ENCODE measurements at regions not wholly inside any gene's neighbourhood (a gene's known extent, or its start where the extent isn't known, plus 50 kb on each side); places are given as distances from the start of the nearest gene placed in this dataset.
A peak's percentile ranks its signal among the peaks of the same experiment; 100 is the strongest.

DNA sequence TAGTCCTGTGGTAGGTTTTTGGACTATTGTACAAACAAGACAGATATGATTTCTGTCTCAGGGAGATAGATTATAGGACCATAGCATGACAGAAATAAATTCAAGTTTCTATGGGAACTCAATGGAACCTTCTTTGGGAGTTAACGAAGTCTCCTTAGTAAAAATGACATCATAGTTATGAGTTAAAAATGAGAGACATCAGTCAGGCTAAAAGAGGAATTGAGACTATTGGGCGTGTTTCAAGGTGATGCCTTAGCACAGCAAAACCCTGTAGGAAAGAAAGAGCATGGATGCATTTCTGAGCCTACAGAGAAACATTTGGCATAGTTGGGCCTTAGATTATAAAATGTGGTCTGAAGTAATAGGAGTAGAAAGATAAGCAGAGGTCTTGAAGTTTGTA lies 1909.1 kb upstream of the PCDH7 start:
- Histone ChIP-seq H2BK120ac (ENCODE audit: low read depth, low read length) (no peak overlapping the region), H3K27ac (ENCODE audit: low read depth, low read length) (no peak overlapping the region), H3K56ac (ENCODE audit: low read length) (no peak overlapping the region), H2AK5ac (ENCODE audit: low read length) (no peak overlapping the region), H2BK5ac (ENCODE audit: low read length) (no peak overlapping the region), H3K9ac (ENCODE audit: low read length) (no peak overlapping the region), H3K36me3 (ENCODE audit: control insufficient read depth, insufficient read depth, low read length) (no peaks in the 10 kb centered on the region), H3K4me1 (ENCODE audit: control insufficient read depth, low read depth, low read length) (no peaks in the 10 kb centered on the region), H2BK15ac (replicated peaks; ENCODE audit: low read depth) (no peak overlapping the region), H4K8ac (ENCODE audit: low read depth, low read length) (no peak overlapping the region), H3K4me2 (ENCODE audit: low read length) (no peak overlapping the region), H3K79me2 (ENCODE audit: control insufficient read depth, insufficient read depth, low read length) (no peaks in the 10 kb centered on the region), H3K79me1 (ENCODE audit: low read length) (no peaks in the 10 kb centered on the region), H4K5ac (ENCODE audit: low read length) (no peak overlapping the region), H3K4ac (ENCODE audit: low read depth, low read length) (no peak overlapping the region), H3K27me3 (ENCODE audit: insufficient read depth, low read length, poor library complexity) (no peaks in the 10 kb centered on the region), H3K4me3 (ENCODE audit: low read length) (no peak overlapping the region), H3K18ac (ENCODE audit: low read length) (no peak overlapping the region), H3K23ac (ENCODE audit: low read length) (no peak overlapping the region)
- no peak for DNase-seq
- no CpG with 5 or more reads among the region's 2 CpGs for WGBS (ENCODE audit: extremely low coverage, insufficient coverage, low lambda C conversion rate)

DNA sequence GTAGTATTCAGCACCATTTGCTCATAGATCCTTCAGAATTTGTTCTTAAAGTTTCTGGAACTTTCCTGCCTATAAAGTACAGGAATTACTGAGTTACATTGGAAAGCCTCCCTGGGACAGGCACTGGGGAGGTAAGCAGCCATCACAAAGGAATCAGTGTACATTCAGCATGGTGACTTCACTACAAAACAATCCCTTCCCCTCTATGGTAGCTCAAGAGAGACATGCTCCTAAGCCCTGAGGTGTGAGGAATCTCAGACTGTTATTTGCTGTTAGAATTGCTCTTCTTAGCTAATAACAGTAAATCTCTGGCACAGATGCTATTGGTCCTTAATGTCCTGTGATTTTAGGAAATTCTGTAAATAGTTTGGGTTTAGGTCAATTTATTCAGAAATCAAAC lies 1898.0 kb upstream of the PCDH7 start:
- H3K79me2 ChIP-seq (ENCODE audit: control insufficient read depth, insufficient read depth, low read length) = no peaks in the 10 kb centered on the region
- H3K79me1 ChIP-seq (ENCODE audit: low read length) = no peaks in the 10 kb centered on the region
- H4K8ac ChIP-seq (ENCODE audit: low read depth, low read length) = no peak overlapping the region
- no peak overlapping the region for H2BK120ac ChIP-seq (ENCODE audit: low read depth, low read length)
- H2BK5ac ChIP-seq (ENCODE audit: low read length) = no peak overlapping the region
- no peak overlapping the region for H4K5ac ChIP-seq (ENCODE audit: low read length)
- H3K23ac ChIP-seq (ENCODE audit: low read length) = no peak overlapping the region
- H3K56ac ChIP-seq (ENCODE audit: low read length) = no peak overlapping the region
- peak; percentile 67 for DNase-seq
- no peak overlapping the region for H3K4me3 ChIP-seq (ENCODE audit: low read length)
- no peaks in the 10 kb centered on the region for H3K36me3 ChIP-seq (ENCODE audit: control insufficient read depth, insufficient read depth, low read length)
- no peak overlapping the region for H2AK5ac ChIP-seq (ENCODE audit: low read length)
- no peak overlapping the region for H3K4me2 ChIP-seq (ENCODE audit: low read length)
- no peak overlapping the region for H2BK15ac ChIP-seq (replicated peaks; ENCODE audit: low read depth)
- no peaks in the 10 kb centered on the region for H3K4me1 ChIP-seq (ENCODE audit: control insufficient read depth, low read depth, low read length)
- no peak overlapping the region for H3K18ac ChIP-seq (ENCODE audit: low read length)
- no peaks in the 10 kb centered on the region for H3K27me3 ChIP-seq (ENCODE audit: insufficient read depth, low read length, poor library complexity)
- no peak overlapping the region for H3K27ac ChIP-seq (ENCODE audit: low read depth, low read length)
- H3K9ac ChIP-seq (ENCODE audit: low read length) = no peak overlapping the region
- H3K4ac ChIP-seq (ENCODE audit: low read depth, low read length) = no peak overlapping the region

DNA sequence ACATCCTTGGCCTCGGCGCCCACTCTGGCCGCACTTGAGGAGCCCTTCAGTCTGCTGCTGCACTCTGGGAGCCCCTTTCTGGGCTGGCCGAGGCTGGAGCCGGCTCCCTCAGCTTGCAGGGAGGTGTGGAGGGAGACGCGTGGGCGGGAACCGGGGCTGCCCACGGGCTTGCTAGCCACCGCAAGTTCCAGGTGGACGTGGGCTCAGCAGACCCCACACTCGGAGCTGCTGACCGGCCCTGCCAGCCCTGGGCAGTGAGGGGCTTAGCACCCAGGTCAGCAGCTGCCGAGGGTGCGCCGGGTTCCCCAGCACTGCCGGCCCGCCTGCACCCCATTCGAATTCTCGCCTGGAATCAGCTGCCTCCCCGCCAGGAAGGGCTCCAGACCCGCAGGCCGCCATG lies 1892.3 kb upstream of the PCDH7 start:
- no peak overlapping the region for H3K4me2 ChIP-seq (ENCODE audit: low read length)
- H2BK5ac ChIP-seq (ENCODE audit: low read length) = no peak overlapping the region
- no peaks in the 10 kb centered on the region for H3K36me3 ChIP-seq (ENCODE audit: control insufficient read depth, insufficient read depth, low read length)
- no peak overlapping the region for H3K4me3 ChIP-seq (ENCODE audit: low read length)
- H4K5ac ChIP-seq (ENCODE audit: low read length) = no peak overlapping the region
- H3K4me1 ChIP-seq (ENCODE audit: control insufficient read depth, low read depth, low read length) = no peaks in the 10 kb centered on the region
- H3K23ac ChIP-seq (ENCODE audit: low read length) = no peak overlapping the region
- no peak overlapping the region for H2BK15ac ChIP-seq (replicated peaks; ENCODE audit: low read depth)
- H3K79me1 ChIP-seq (ENCODE audit: low read length) = no peaks in the 10 kb centered on the region
- H4K8ac ChIP-seq (ENCODE audit: low read depth, low read length) = no peak overlapping the region
- H3K4ac ChIP-seq (ENCODE audit: low read depth, low read length) = no peak overlapping the region
- no peaks in the 10 kb centered on the region for H3K79me2 ChIP-seq (ENCODE audit: control insufficient read depth, insufficient read depth, low read length)
- no peak overlapping the region for H3K27ac ChIP-seq (ENCODE audit: low read depth, low read length)
- no peak overlapping the region for H3K56ac ChIP-seq (ENCODE audit: low read length)
- no peak overlapping the region for H2BK120ac ChIP-seq (ENCODE audit: low read depth, low read length)
- H3K27me3 ChIP-seq (ENCODE audit: insufficient read depth, low read length, poor library complexity) = no peaks in the 10 kb centered on the region
- no peak overlapping the region for H2AK5ac ChIP-seq (ENCODE audit: low read length)
- no peak overlapping the region for H3K9ac ChIP-seq (ENCODE audit: low read length)
- no peak overlapping the region for H3K18ac ChIP-seq (ENCODE audit: low read length)
- no CpG with 5 or more reads among the region's 24 CpGs for WGBS (ENCODE audit: extremely low coverage, insufficient coverage, low lambda C conversion rate)
- DNase-seq = no peak

DNA sequence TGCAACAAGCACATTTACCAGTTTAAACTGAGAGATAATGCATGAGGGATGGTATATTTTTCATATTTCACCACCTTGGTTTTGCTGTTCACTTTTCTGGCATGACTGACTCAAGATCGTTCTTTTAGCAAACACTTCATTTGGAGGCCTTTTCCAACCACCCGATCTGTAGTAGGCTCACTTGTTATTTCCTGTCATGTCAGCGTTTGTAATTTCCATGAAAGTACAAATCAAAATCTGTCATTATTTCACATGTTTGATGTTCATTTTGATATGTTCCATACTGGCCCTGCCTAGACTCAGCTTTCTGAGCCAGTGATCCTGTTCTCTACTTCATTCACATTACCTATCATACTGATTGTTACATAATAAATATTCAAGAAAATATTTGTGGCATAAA lies 1888.3 kb upstream of the PCDH7 start:
- no peaks in the 10 kb centered on the region for H3K4me1 ChIP-seq (ENCODE audit: control insufficient read depth, low read depth, low read length)
- H3K79me1 ChIP-seq (ENCODE audit: low read length) = no peaks in the 10 kb centered on the region
- H3K27ac ChIP-seq (ENCODE audit: low read depth, low read length) = no peak overlapping the region
- H3K23ac ChIP-seq (ENCODE audit: low read length) = no peak overlapping the region
- no peaks in the 10 kb centered on the region for H3K79me2 ChIP-seq (ENCODE audit: control insufficient read depth, insufficient read depth, low read length)
- H2BK15ac ChIP-seq (replicated peaks; ENCODE audit: low read depth) = no peak overlapping the region
- H2BK5ac ChIP-seq (ENCODE audit: low read length) = no peak overlapping the region
- no peak overlapping the region for H3K4me3 ChIP-seq (ENCODE audit: low read length)
- H3K4ac ChIP-seq (ENCODE audit: low read depth, low read length) = no peak overlapping the region
- no peak overlapping the region for H3K9ac ChIP-seq (ENCODE audit: low read length)
- H3K27me3 ChIP-seq (ENCODE audit: insufficient read depth, low read length, poor library complexity) = no peaks in the 10 kb centered on the region
- DNase-seq = no peak
- no peaks in the 10 kb centered on the region for H3K36me3 ChIP-seq (ENCODE audit: control insufficient read depth, insufficient read depth, low read length)
- H3K18ac ChIP-seq (ENCODE audit: low read length) = no peak overlapping the region
- H2AK5ac ChIP-seq (ENCODE audit: low read length) = no peak overlapping the region
- no peak overlapping the region for H3K4me2 ChIP-seq (ENCODE audit: low read length)
- H4K5ac ChIP-seq (ENCODE audit: low read length) = no peak overlapping the region
- H2BK120ac ChIP-seq (ENCODE audit: low read depth, low read length) = no peak overlapping the region
- no peak overlapping the region for H3K56ac ChIP-seq (ENCODE audit: low read length)
- WGBS (ENCODE audit: extremely low coverage, insufficient coverage, low lambda C conversion rate) = no CpG with 5 or more reads among the region's 3 CpGs
- H4K8ac ChIP-seq (ENCODE audit: low read depth, low read length) = no peak overlapping the region

DNA sequence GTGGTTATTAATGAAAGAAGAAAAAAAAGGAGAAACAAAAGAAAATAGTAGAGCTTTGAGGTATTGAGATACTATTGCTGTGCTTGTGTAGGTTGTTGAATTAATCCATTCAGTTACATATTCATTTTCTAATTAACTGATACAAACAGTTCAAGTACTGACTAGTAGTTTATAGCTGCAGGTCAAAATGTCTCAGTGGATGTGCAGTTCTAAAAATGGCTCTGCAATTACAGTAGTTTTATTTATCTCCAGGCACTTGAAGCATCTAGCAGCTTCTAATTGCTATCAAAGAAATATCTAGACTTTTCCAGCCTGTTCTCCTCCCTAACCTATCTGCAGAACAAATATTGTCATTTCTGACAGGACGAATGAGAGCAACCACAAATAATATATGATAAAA lies 1887.7 kb upstream of the PCDH7 start:
- Histone ChIP-seq H3K4ac (ENCODE audit: low read depth, low read length) (no peak overlapping the region), H3K27me3 (ENCODE audit: insufficient read depth, low read length, poor library complexity) (no peaks in the 10 kb centered on the region), H3K27ac (ENCODE audit: low read depth, low read length) (no peak overlapping the region), H3K36me3 (ENCODE audit: control insufficient read depth, insufficient read depth, low read length) (no peaks in the 10 kb centered on the region), H3K23ac (ENCODE audit: low read length) (no peak overlapping the region), H3K18ac (ENCODE audit: low read length) (no peak overlapping the region), H4K8ac (ENCODE audit: low read depth, low read length) (no peak overlapping the region), H3K4me3 (ENCODE audit: low read length) (no peak overlapping the region), H2BK5ac (ENCODE audit: low read length) (no peak overlapping the region), H2BK120ac (ENCODE audit: low read depth, low read length) (no peak overlapping the region), H3K4me2 (ENCODE audit: low read length) (no peak overlapping the region), H3K9ac (ENCODE audit: low read length) (no peak overlapping the region), H3K79me2 (ENCODE audit: control insufficient read depth, insufficient read depth, low read length) (no peaks in the 10 kb centered on the region), H4K5ac (ENCODE audit: low read length) (no peak overlapping the region), H2BK15ac (replicated peaks; ENCODE audit: low read depth) (no peak overlapping the region), H3K79me1 (ENCODE audit: low read length) (no peaks in the 10 kb centered on the region), H2AK5ac (ENCODE audit: low read length) (no peak overlapping the region), H3K56ac (ENCODE audit: low read length) (no peak overlapping the region), H3K4me1 (ENCODE audit: control insufficient read depth, low read depth, low read length) (no peaks in the 10 kb centered on the region)
- DNase-seq = no peak
- WGBS (ENCODE audit: extremely low coverage, insufficient coverage, low lambda C conversion rate) = no CpG with 5 or more reads among the region's 1 CpG

DNA sequence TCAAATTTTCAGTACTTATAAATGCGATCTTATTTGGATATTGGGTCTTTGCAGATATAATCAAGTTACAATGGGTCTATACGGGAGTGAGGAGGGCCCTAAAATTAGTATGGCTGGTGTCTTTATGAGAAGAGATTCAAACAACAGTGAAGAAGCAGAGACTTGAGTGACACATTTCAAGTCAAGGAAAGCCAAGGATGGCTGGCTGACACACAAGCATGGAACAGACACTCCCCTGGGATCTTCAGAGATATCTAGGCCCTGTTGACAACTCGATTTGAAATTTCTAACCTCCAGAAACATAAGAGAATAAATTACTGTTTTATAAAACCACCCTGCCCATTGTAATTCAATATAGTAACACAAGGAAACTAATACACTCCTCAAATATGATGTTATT lies 1886.0 kb upstream of the PCDH7 start:
- H2BK5ac ChIP-seq (ENCODE audit: low read length) = no peak overlapping the region
- no peak overlapping the region for H3K27ac ChIP-seq (ENCODE audit: low read depth, low read length)
- H3K9ac ChIP-seq (ENCODE audit: low read length) = no peak overlapping the region
- H3K56ac ChIP-seq (ENCODE audit: low read length) = no peak overlapping the region
- no peak overlapping the region for H3K4me3 ChIP-seq (ENCODE audit: low read length)
- H3K36me3 ChIP-seq (ENCODE audit: control insufficient read depth, insufficient read depth, low read length) = no peaks in the 10 kb centered on the region
- no peak overlapping the region for H3K23ac ChIP-seq (ENCODE audit: low read length)
- WGBS (ENCODE audit: extremely low coverage, insufficient coverage, low lambda C conversion rate) = no CpG with 5 or more reads among the region's 3 CpGs
- H3K27me3 ChIP-seq (ENCODE audit: insufficient read depth, low read length, poor library complexity) = no peaks in the 10 kb centered on the region
- H2BK15ac ChIP-seq (replicated peaks; ENCODE audit: low read depth) = no peak overlapping the region
- no peaks in the 10 kb centered on the region for H3K4me1 ChIP-seq (ENCODE audit: control insufficient read depth, low read depth, low read length)
- H3K4me2 ChIP-seq (ENCODE audit: low read length) = no peak overlapping the region
- H3K79me1 ChIP-seq (ENCODE audit: low read length) = no peaks in the 10 kb centered on the region
- H4K8ac ChIP-seq (ENCODE audit: low read depth, low read length) = no peak overlapping the region
- no peak overlapping the region for H2AK5ac ChIP-seq (ENCODE audit: low read length)
- no peak overlapping the region for H3K4ac ChIP-seq (ENCODE audit: low read depth, low read length)
- H3K18ac ChIP-seq (ENCODE audit: low read length) = no peak overlapping the region
- no peaks in the 10 kb centered on the region for H3K79me2 ChIP-seq (ENCODE audit: control insufficient read depth, insufficient read depth, low read length)
- DNase-seq = no peak
- no peak overlapping the region for H4K5ac ChIP-seq (ENCODE audit: low read length)
- no peak overlapping the region for H2BK120ac ChIP-seq (ENCODE audit: low read depth, low read length)

Data from mesendoderm (in vitro differentiated cells).